ENCODE measurements at regions not wholly inside any gene's neighbourhood (a gene's known extent, or its start where the extent isn't known, plus 50 kb on each side); places are given as distances from the start of the nearest gene placed in this dataset.

DNA sequence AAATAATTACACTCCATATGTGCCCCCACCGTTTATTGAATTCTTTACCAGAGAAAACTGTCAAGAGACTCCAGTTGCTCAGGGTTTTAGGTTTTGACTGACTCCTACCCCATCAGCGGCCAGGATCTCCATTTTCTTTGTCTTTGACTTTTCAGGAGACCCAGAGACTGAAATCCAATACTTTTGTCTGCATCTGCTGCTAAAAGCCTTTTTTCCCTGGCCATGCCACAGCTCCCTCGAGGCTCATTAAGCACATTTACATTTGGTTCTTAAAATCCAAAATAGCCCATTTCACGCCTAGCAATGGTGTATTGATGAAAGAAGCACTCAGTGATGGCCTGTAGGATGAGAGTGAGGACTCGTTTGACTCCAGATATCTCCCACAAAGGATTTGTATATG, 332.6 kb upstream of the ACVR2A start:
- TF ChIP-seq, protein P1, sequence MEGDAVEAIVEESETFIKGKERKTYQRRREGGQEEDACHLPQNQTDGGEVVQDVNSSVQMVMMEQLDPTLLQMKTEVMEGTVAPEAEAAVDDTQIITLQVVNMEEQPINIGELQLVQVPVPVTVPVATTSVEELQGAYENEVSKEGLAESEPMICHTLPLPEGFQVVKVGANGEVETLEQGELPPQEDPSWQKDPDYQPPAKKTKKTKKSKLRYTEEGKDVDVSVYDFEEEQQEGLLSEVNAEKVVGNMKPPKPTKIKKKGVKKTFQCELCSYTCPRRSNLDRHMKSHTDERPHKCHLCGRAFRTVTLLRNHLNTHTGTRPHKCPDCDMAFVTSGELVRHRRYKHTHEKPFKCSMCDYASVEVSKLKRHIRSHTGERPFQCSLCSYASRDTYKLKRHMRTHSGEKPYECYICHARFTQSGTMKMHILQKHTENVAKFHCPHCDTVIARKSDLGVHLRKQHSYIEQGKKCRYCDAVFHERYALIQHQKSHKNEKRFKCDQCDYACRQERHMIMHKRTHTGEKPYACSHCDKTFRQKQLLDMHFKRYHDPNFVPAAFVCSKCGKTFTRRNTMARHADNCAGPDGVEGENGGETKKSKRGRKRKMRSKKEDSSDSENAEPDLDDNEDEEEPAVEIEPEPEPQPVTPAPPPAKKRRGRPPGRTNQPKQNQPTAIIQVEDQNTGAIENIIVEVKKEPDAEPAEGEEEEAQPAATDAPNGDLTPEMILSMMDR (IDR thresholded peaks at IDR 0.05; ENCODE audit: insufficient read depth, low read length, severe bottlenecking): no peak
- DNase-seq (ENCODE audit: low read depth) (no peak), FAIRE-seq (no peak)
- H3K4me3 ChIP-seq (ENCODE audit: low read depth, low read length): no peak overlapping the region
- H3K36me3 ChIP-seq (ENCODE audit: control insufficient read depth, insufficient read depth, low read length): no peaks in the 10 kb centered on the region
- no peaks in the 10 kb centered on the region for H3K27me3 ChIP-seq (ENCODE audit: control insufficient read depth, insufficient read depth, low read length)

DNA sequence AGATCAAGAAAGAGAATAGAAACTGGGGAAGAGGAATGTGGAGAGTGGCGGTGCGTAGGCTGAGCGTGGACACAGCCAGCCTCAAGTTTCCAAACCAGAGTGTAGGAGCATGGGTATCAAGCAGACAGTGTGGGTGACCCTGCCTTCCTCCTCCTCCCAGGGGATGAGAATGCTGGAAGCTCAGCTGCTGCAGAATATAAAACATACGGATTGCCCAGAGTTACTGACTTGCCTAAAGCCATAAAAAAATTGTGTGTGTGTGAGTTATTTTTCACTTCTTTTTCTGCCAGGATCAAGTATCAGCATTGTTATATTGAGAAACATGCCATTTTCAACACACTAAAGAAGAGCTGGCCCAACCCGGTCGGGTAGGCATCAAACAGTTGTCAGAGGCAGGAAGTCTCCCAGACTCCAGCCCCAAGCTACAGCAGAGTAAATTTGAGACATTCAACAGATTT, 333.3 kb upstream of the ACVR2A start:
- TF ChIP-seq, protein P1 (IDR thresholded peaks at IDR 0.05; ENCODE audit: insufficient read depth, low read length, severe bottlenecking): no peak
- Histone ChIP-seq H3K36me3 (ENCODE audit: control insufficient read depth, insufficient read depth, low read length) (no peaks in the 10 kb centered on the region), H3K27me3 (ENCODE audit: control insufficient read depth, insufficient read depth, low read length) (no peaks in the 10 kb centered on the region), H3K4me3 (ENCODE audit: low read depth, low read length) (no peak overlapping the region)
- FAIRE-seq: no peak
- peak; percentile 56 for DNase-seq (ENCODE audit: low read depth)

DNA sequence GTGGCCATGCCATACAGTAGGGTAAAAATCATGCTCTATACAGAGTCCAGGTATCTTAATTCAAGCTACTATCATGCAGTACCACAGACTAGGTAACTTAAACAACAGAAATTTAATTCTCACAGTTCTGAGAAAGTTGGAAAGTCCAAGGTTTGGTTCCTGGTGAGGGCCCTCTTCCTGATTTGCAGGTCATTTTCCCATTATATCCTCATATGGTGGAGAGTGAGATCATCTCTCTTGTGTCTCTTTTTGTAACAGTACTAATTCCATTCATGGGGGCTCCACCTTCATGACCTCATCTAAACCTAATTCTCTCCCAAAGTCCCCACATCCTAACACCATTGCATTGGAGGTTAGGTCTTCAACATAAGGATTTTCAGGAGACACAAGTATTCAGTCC, 335.0 kb upstream of the ACVR2A start:
- H3K27me3 ChIP-seq (ENCODE audit: control insufficient read depth, insufficient read depth, low read length): no peaks in the 10 kb centered on the region
- TF ChIP-seq, protein P1 (IDR thresholded peaks at IDR 0.05; ENCODE audit: insufficient read depth, low read length, severe bottlenecking): no peak
- DNase-seq (ENCODE audit: low read depth): no peak
- H3K4me3 ChIP-seq (ENCODE audit: low read depth, low read length): no peak overlapping the region
- no peak for FAIRE-seq
- H3K36me3 ChIP-seq (ENCODE audit: control insufficient read depth, insufficient read depth, low read length): no peaks in the 10 kb centered on the region

DNA sequence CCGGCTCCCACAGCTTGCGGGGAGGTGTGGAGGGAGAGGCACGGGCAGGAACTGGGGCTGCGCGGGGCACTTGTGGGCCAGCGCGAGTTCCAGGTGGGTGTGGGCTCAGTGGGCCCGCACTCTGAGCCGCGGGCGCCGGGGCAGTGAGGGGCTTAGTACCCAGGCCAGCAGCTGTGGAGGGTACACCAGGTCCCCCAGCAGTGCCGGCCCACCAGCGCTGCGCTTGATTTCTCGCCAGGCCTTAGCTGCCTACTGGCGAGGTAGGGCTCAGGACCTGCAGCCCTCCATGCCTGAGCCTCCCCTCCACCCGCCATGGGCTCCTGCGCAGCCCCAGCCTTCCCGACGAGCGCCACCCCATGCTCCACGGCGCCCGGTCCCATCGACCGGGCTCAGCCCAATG, 337.9 kb upstream of the ACVR2A start:
- Histone ChIP-seq H3K27me3 (ENCODE audit: control insufficient read depth, insufficient read depth, low read length) (no peaks in the 10 kb centered on the region), H3K4me3 (ENCODE audit: low read depth, low read length) (no peak overlapping the region), H3K36me3 (ENCODE audit: control insufficient read depth, insufficient read depth, low read length) (no peaks in the 10 kb centered on the region)
- TF ChIP-seq, protein P1 (IDR thresholded peaks at IDR 0.05; ENCODE audit: insufficient read depth, low read length, severe bottlenecking): no peak
- no peak for FAIRE-seq
- no peak for DNase-seq (ENCODE audit: low read depth)

DNA sequence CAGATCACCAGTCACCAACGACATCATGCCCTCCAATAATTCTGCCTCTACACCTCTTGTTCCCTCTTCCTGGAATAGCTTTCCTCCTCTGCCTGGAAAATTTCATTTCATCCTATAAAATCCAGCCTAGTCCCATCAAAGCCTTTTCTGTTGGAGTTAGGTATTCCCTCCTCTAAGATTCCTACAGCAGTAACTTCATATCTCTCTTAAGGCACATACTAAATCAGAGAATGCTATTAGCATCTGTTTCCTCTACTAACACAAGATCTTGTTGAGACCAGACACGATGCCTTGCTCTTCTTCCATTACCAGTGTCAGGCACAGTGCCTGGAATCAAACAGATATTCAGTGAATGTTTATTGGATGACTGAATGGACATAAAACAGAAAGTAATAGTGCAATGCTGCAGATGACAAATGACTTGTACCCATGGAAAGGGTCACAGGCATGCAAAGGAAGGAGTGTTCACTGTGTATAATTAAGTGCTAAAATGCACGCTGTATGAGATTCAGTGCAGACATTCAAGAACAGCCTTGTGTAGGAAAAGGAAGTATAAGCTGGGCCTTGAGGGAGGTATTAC, 342.0 kb upstream of the ACVR2A start:
- Histone ChIP-seq H3K36me3 (ENCODE audit: control insufficient read depth, insufficient read depth, low read length) (no peaks in the 10 kb centered on the region), H3K27me3 (ENCODE audit: control insufficient read depth, insufficient read depth, low read length) (no peaks in the 10 kb centered on the region), H3K4me3 (ENCODE audit: low read depth, low read length) (no peak overlapping the region)
- DNase-seq (ENCODE audit: low read depth) (no peak), FAIRE-seq (peak; percentile 18)
- TF ChIP-seq, protein P1 (IDR thresholded peaks at IDR 0.05; ENCODE audit: insufficient read depth, low read length, severe bottlenecking): no peak

DNA sequence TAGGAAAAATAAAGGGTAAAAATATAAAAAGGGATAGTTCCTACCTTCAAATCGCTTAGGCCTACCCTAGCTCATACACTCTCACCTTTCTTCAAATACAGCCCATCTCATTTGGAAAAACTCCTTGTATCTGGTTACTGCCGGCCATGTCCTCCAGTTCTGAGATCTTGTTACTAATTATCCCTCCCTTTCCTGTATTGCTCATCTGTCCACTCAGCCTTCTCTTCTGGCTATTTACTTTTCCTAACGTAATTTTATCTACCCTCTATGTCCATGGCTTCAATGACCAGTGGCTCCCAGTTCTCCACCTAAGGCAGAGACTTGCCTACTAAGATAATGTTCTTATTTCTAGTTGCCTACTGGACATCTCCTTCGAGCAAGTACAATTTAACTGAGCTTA, 342.9 kb upstream of the ACVR2A start:
- Histone ChIP-seq H3K36me3 (ENCODE audit: control insufficient read depth, insufficient read depth, low read length) (no peaks in the 10 kb centered on the region), H3K4me3 (ENCODE audit: low read depth, low read length) (no peak overlapping the region), H3K27me3 (ENCODE audit: control insufficient read depth, insufficient read depth, low read length) (no peaks in the 10 kb centered on the region)
- TF ChIP-seq, protein P1 (IDR thresholded peaks at IDR 0.05; ENCODE audit: insufficient read depth, low read length, severe bottlenecking): no peak
- no peak for DNase-seq (ENCODE audit: low read depth)
- no peak for FAIRE-seq

Data from bronchial epithelial cell (primary cell).